ENCODE measurements at regions not wholly inside any gene's neighbourhood (a gene's known extent, or its start where the extent isn't known, plus 50 kb on each side); places are given as distances from the start of the nearest gene placed in this dataset.
"Not testable (repeated sequence)": the region's sequence is repeated elsewhere in the genome, so short reads cannot be mapped to it uniquely, and the experiment has no call there.

DNA sequence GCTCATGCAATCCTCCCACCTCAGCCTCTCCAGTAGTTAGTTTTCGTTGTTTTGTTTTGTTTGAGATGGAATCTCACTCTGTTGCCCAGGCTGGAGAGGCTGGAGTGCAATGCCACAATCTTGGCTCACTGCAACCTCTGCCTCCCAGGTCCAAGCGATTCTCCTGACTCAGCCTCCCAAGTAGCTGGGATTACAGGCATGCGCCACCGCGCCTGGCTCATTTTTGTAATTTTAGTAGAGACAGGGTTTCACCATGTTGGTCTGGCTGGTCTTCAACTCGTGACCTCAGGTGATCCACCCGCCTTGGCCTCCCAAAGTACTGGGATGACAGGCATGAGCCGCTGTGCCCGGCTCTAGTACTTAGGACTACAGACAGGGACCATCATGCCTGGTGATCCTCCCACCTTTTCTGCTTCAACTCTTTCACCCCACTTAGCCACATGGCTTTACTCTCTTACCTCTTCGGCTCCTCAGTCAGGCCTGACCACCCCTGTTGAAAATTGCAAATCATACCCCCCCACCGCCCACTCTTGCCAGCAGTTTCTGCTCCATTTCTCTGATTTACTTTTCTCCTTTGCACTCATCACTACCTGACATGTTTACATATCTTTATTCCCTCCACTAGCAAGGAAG lies 157.1 kb upstream of the GRK3 start:
- DNase-seq = no peak
- H3K9me3 ChIP-seq (ENCODE audit: severe bottlenecking) = peaks cover 3% of the 10 kb centered on the region
- TF ChIP-seq, protein P1, sequence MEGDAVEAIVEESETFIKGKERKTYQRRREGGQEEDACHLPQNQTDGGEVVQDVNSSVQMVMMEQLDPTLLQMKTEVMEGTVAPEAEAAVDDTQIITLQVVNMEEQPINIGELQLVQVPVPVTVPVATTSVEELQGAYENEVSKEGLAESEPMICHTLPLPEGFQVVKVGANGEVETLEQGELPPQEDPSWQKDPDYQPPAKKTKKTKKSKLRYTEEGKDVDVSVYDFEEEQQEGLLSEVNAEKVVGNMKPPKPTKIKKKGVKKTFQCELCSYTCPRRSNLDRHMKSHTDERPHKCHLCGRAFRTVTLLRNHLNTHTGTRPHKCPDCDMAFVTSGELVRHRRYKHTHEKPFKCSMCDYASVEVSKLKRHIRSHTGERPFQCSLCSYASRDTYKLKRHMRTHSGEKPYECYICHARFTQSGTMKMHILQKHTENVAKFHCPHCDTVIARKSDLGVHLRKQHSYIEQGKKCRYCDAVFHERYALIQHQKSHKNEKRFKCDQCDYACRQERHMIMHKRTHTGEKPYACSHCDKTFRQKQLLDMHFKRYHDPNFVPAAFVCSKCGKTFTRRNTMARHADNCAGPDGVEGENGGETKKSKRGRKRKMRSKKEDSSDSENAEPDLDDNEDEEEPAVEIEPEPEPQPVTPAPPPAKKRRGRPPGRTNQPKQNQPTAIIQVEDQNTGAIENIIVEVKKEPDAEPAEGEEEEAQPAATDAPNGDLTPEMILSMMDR (IDR thresholded peaks at IDR 0.05; ENCODE audit: low read depth, low read length) = no peak
- H3K27me3 ChIP-seq (ENCODE audit: insufficient read depth, low read depth, severe bottlenecking) = no peaks in the 10 kb centered on the region
- no peak overlapping the region for H3K4me3 ChIP-seq (ENCODE audit: low read depth, low read length)
- peaks cover 9% of the 10 kb centered on the region; the same call in 1 of the 2 replicates for H3K36me3 ChIP-seq
- no peak overlapping the region for H3K27ac ChIP-seq

DNA sequence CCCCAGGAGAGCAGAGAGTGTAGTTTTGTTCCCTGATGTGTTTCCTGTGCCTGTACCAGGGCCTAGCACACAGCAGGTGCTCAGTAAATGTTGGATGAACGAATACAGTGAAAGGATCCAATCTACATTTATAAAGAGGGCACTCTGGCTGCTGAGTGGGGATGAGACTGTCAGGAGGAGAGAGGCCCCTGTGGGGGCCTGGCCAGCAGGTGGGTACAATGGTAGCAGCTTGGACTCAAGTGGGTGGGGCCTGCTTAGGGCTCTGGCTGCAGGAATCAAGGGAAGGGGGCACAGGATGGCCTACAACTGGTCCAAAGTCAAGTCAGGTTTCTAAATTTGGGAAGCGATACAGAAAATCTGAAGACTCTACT lies 156.6 kb upstream of the GRK3 start:
- no peak for DNase-seq
- Histone ChIP-seq H3K4me3 (ENCODE audit: low read depth, low read length) (no peak overlapping the region), H3K9me3 (ENCODE audit: severe bottlenecking) (peaks cover 3% of the 10 kb centered on the region), H3K36me3 (peaks cover 4% of the 10 kb centered on the region; the same call in 1 of the 2 replicates), H3K27me3 (ENCODE audit: insufficient read depth, low read depth, severe bottlenecking) (no peaks in the 10 kb centered on the region), H3K27ac (no peak overlapping the region)
- TF ChIP-seq, protein P1 (IDR thresholded peaks at IDR 0.05; ENCODE audit: low read depth, low read length) = no peak

DNA sequence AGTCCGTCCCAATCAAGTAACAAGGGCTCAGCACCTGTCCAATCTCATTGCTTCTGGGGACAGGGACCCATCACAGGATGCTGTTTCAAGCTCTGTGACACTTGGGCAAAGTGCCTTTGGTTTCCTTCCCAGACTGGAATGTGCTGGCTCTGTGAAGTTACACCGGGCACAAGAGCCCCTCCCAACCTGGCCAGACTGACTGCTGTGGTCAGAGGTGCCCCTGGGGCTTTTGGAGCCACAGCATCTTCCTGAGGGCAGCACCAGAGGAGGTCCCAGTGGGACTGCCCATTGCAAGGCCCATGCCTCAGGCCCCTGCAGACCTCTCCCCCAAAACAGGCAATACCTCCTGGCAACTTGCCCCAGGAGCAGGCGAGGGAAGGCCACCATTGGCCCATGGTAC lies 155.2 kb upstream of the GRK3 start:
- H3K27ac ChIP-seq = no peak overlapping the region
- H3K36me3 ChIP-seq = no peaks in the 10 kb centered on the region
- H3K27me3 ChIP-seq (ENCODE audit: insufficient read depth, low read depth, severe bottlenecking) = no peaks in the 10 kb centered on the region
- H3K9me3 ChIP-seq (ENCODE audit: severe bottlenecking) = peaks cover 12% of the 10 kb centered on the region
- no peak overlapping the region for H3K4me3 ChIP-seq (ENCODE audit: low read depth, low read length)
- no peak for DNase-seq
- TF ChIP-seq, protein P1 (IDR thresholded peaks at IDR 0.05; ENCODE audit: low read depth, low read length) = no peak

DNA sequence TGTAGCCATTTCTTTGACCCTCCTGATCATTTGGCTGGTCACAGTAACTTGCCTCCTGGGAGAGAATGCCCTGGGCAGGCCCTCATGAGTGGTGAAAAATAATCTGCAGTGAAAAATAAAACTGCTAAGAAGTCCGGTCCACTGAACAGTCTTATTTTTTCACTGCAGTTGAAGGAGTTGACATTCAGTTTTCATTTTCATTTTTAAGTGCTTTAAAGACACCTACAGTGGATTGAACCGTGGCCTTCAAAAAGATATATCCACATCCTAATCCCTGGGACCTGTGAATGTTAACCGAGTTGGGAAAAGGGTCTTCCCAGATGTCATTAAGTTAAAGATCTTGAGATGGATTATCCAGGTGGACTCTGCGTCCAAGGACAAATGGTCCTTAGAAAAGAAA lies 153.6 kb upstream of the GRK3 start:
- no peaks in the 10 kb centered on the region for H3K27me3 ChIP-seq (ENCODE audit: insufficient read depth, low read depth, severe bottlenecking)
- no peaks in the 10 kb centered on the region for H3K36me3 ChIP-seq
- DNase-seq = no peak
- H3K27ac ChIP-seq = no peak overlapping the region
- H3K9me3 ChIP-seq (ENCODE audit: severe bottlenecking) = peaks cover 12% of the 10 kb centered on the region
- no peak overlapping the region for H3K4me3 ChIP-seq (ENCODE audit: low read depth, low read length)
- TF ChIP-seq, protein P1 (IDR thresholded peaks at IDR 0.05; ENCODE audit: low read depth, low read length) = no peak

DNA sequence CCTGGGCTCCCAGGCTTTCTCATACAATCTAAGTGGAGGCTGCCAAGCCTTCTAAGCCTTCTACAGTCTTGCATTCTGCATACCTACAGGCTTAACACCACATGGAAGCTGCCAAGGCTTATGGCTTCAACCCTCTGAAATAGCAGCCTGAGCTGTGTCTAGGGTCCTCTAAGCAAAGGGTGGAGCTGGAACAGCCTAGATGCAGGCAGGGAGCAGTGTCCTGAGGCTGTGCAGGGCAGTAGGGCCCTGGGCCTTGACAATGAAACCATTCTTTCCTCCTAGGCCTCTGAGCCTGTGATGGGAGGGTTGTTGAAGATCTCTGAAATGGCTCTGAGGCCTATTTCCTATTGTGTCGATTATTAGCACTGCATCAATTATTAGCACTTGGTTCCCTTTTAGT lies 150.9 kb upstream of the GRK3 start:
- Histone ChIP-seq H3K27me3 (ENCODE audit: insufficient read depth, low read depth, severe bottlenecking) (no peaks in the 10 kb centered on the region), H3K9me3 (ENCODE audit: severe bottlenecking) (peaks cover 12% of the 10 kb centered on the region), H3K4me3 (ENCODE audit: low read depth, low read length) (no peak overlapping the region), H3K36me3 (no peaks in the 10 kb centered on the region), H3K27ac (no peak overlapping the region)
- TF ChIP-seq, protein P1 (IDR thresholded peaks at IDR 0.05; ENCODE audit: low read depth, low read length) = no peak
- no peak for DNase-seq

DNA sequence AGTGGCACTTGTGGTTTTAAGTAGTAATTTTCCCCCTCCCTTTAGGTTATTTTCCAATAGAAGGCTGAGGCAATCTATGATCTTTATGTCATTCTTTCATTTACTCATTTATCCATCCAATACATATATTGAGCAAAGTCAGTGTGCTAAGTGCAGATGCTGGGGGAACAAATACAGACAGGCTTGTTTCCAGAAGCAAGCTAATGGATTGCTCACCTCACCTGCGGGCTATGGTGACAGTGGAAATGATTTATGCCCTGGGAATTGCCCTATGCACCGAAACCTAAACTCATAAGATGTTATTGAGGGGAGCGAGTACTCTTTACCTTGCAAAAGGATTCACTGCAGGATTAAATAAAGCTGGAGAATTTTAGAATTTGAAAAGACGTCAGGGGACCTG lies 148.7 kb upstream of the GRK3 start:
- not testable (repeated sequence) for H3K36me3 ChIP-seq; H3K27me3 ChIP-seq (ENCODE audit: insufficient read depth, low read depth, severe bottlenecking); H3K4me3 ChIP-seq (ENCODE audit: low read depth, low read length); H3K27ac ChIP-seq; DNase-seq
- peaks cover 12% of the 10 kb centered on the region for H3K9me3 ChIP-seq (ENCODE audit: severe bottlenecking)

DNA sequence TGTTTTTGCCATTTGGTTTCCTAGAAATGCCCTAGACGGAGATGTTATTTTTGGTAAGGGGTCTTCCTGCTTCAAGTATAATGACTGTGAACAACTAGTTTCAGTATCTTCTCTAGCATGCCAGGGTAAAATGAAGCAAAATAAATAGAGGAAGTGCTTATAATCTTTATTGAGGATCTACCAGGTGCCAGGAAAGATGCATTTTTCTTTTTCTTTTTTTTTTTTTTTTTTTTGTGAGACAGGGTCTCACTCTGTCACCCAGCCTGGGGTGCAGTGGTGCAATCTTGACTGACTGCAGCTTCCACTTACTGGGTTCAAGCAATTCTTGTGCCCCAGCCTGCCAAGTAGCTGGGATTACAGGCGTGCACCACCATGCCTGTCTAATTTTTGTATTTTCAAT lies 146.6 kb upstream of the GRK3 start:
- H3K27ac ChIP-seq; H3K9me3 ChIP-seq (ENCODE audit: severe bottlenecking); DNase-seq; H3K4me3 ChIP-seq (ENCODE audit: low read depth, low read length); H3K27me3 ChIP-seq (ENCODE audit: insufficient read depth, low read depth, severe bottlenecking); H3K36me3 ChIP-seq: not testable (repeated sequence)
